AG20443 (cell line): ENCODE measurements at regions not wholly inside any gene's neighbourhood (a gene's known extent, or its start where the extent isn't known, plus 50 kb on each side); places are given as distances from the start of the nearest gene placed in this dataset.
"Not testable (repeated sequence)": the region's sequence is repeated elsewhere in the genome, so short reads cannot be mapped to it uniquely, and the experiment has no call there.

Experiments used
- DNase-seq: peaks from one replicate; pipeline ENCODE4 v3.0.0; 2012; ENCODE audit warnings: low spot score, mixed read lengths

GRCh38 chr1:94302497-94302896 lies 65.1 kb upstream of the ARHGAP29 start:
- DNase-seq, result no peak

- no peak for DNase-seq
Measured at GRCh38 chr1:94301186-94301585, 63.8 kb upstream of the ARHGAP29 start.

DNA sequence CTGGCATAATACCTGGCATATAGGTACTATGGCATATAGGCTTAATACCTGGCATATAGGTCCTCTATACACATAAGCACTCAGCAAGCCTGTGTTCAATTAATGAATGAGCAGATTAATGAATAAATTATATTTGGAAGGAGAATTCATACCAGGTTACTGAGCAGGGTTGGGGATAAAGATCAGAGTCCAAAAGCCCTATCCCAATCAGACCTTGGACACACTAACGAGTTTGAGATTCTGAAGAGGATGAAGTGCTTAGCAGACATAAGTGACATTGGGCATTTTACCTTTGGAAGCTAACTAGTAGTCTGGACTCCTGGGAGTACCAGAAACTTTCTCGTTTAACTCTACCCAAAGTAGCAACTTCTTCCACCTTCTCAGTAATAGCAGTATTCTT lies 63.3 kb upstream of the ARHGAP29 start:
- no peak for DNase-seq

DNA sequence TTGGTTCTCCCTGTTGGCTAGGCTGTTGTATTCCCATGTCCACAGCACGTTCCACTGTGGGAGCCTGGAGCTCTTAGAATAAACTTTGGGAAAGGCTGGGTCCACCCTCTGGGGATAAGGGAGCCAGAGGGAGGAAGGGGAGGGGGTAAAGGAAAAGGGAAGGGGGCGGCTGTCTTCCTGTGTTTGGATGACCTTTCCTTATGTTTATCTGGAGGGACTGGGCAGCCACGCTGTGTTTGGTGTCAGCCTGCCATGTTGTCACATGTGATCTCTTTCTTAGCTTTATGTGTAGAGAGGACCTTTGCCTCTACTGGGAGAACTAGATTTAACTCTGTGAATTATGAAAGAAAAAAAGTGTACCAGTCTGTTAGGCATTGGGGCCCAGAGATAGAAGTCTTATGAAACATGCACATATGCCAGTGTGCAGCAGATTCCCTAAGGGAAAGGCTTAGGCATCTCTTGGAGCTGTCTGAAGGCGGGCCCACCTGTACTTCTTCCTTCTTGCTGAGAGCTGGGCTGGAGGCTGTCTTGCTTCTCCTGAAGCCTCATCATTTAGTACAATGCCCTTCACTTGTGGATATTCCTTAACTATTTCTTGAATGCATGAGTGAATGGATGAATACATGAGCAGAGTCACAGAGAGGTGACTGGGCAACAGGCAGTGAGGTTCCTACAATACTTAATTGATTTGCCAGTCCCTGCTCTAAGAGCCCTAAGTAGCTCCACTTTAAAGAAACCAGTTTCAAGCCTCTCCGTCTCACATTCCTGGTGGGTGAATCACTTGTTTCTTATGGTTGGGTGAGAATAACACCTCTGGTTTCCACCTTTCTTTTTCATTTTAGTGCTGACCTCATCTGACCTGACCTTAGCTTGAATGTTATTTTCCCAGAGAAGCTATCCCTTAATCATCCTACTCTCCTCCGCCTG lies 62.5 kb upstream of the ARHGAP29 start:
- DNase-seq, result no peak

DNA sequence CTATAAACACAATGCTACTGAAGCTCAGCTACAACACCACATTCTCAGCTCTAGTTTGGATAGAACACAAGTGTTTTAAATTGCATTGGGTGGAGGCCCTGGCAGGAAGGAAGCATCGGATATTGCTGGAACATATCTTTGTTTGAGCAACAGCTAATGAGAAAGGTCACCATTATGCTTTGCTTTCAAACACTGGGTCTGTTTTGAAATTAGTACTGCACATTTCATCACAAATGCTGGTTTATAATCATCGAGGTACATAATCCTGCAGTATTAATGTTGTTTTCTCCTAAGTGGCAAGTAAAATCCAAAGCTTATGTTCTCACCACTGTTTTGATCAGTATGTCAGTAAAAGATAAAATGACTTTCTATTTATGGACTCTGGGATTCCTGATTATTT lies 61.5 kb upstream of the ARHGAP29 start:
- peak; percentile 36 for DNase-seq

DNA sequence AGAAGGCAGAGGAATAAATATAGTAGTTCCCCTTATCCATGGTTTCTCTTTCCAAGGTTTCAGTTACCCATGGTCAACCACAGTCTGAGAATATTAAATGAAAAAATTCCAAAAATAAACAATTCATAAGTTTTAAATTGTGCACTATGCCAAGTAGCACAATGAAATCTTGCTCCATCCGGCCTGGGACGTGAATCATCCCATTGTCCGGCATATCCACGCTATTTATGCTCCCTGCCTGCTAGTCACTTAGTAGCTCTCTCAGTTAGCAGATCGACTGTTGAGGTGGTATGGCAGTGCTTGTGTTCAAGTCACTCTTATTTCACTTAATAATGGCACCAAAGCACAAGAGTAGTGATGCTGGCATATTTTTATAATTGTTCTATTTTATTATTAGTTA lies 58.6 kb upstream of the ARHGAP29 start:
- DNase-seq, result peak; percentile 66

DNA sequence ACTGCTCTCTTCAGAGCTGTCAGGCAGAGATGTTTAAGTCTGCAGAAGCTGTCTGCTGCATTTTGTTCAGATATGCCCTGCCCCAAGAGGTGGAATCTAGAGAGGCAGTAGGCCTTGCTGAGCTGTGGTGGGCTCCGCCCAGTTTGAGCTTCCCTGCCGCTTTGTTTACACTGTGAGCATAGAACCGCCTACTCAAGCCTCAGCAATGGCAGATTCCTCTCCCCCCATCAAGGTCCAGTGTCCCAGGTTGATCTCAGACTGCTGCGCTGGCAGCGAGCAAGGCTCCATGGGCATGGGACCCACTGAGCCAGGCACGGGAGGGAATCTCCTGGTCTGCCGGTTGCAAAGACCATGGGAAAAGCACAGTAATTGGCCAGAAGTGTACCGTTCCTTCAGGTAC lies 55.6 kb upstream of the ARHGAP29 start:
- DNase-seq, result not testable (repeated sequence)

DNA sequence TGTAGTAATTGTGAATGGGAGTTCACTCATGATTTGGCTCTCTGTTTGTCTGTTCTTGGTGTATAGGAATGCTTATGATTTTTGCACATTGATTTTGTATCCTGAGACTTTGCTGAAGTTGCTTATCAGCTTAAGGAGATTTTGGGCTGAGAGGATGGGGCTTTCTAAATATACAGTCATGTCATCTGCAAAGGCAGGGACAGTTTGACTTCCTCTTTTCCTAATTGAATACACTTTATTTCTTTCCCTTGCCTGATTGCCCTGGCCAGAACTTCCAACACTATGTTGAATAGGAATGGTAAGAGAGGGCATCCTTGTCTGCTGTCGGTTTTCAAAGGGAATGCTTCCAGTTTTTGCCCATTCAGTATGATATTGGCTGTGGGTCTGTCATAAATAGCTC lies 51.9 kb upstream of the ARHGAP29 start:
- DNase-seq, result not testable (repeated sequence)
